PC-9 (cell line): ENCODE measurements at regions not wholly inside any gene's neighbourhood (a gene's known extent, or its start where the extent isn't known, plus 50 kb on each side); places are given as distances from the start of the nearest gene placed in this dataset.

Experiments used
- CTCF ChIP-seq: fragments of 200-600 bp; sonication (generic); conservative IDR thresholded peaks from 2 replicates; pipeline ENCODE4 v1.6.1; 2017; ENCODE audit warnings: mixed run types, antibody characterized with exemption, mild to moderate bottlenecking, moderate library complexity
- EZH2 ChIP-seq: fragments of 200-600 bp; sonication (generic); IDR thresholded peaks from 2 replicates; pipeline ENCODE4 v1.8.0; 2017; ENCODE audit warnings: antibody characterized with exemption, low read depth

GRCh38 chr17:33671491-33671890 is 378.4 kb upstream of the ASIC2 start:
- TF ChIP-seq CTCF (no peak), EZH2 (no peak)
